Panc1 (cell line): ENCODE measurements at regions not wholly inside any gene's neighbourhood (a gene's known extent, or its start where the extent isn't known, plus 50 kb on each side); places are given as distances from the start of the nearest gene placed in this dataset.

Experiments used
- CTCF ChIP-seq: fragments of 450-650 bp; IDR thresholded peaks from 2 replicates; pipeline ENCODE4 v1.5.1; 2017; ENCODE audit warnings: mild to moderate bottlenecking
- SIN3A ChIP-seq: IDR thresholded peaks from 2 replicates; pipeline ENCODE4 v1.6.1; 2012; ENCODE audit warnings: low read depth, mild to moderate bottlenecking, low read length, moderate library complexity, borderline replicate concordance; ENCODE audit not compliant: insufficient read depth
- TCF7L2 ChIP-seq: IDR thresholded peaks from 2 replicates; pipeline ENCODE4 v1.6.1; 2011; ENCODE audit warnings: mild to moderate bottlenecking, low read depth, low read length, inconsistent platforms

DNA sequence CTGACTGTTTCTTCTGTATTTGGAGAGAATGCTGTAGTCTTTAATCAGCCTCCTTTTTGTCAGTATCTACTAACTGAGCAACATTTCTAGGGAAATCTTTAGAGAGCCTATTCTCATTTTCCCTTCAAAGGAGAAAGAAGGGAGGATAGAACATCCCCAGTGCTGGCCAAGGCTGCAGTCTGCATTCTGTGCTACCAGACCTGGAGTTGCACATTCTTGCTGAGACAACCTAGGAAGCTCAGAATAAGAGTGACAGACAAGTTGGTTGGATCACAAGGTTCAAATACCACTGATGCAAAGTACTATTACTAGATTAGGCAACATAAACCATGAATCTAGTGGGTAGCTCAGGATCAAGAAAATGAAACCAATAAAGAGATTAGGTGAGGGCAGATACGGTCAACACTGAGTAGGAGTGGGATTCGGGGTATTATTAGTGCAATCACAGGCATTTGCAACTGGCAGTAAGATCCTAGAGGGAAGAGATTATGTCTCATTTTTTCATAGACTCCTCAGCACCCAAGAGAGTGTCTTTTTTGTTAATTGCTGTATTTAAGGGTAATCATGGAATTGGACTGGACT, 213.5 kb upstream of the FAM83B start:
- no peak for TF ChIP-seq TCF7L2
- TF ChIP-seq CTCF: no peak
- no peak for TF ChIP-seq SIN3A
